MM.1S (cell line): ENCODE measurements at regions not wholly inside any gene's neighbourhood (a gene's known extent, or its start where the extent isn't known, plus 50 kb on each side); places are given as distances from the start of the nearest gene placed in this dataset.

Source experiments
- CTCF ChIP-seq: fragments of 300-600 bp; sonication (generic); IDR thresholded peaks from 2 replicates; pipeline ENCODE4 v1.5.1; 2016; ENCODE audit warnings: antibody characterized with exemption, low read length, mixed read lengths
- EZH2 ChIP-seq: fragments of 300-600 bp; sonication (generic); optimal IDR thresholded peaks from 2 replicates; pipeline ENCODE3; 2017; ENCODE audit warnings: low read depth, mild to moderate bottlenecking, antibody characterized with exemption, low read length, mixed read lengths

DNA sequence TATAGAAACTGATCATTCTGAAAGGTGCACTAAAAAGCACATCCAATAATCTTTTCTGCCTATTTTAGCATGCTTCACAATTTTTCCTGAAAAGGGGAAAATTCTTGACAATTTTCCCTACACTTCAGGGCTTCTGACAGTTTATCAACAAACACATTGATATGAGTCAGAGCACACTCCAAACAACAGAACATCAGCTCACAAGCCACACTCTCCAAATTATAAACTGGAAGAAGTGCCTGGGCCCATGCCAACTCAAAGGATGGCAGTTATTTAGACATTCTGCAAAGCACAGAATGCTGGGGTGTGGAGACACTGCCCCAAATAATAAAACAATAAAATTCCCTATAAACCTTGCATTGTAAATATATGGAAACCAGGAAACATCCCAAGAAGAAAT is 90.8 kb downstream of the ELAPOR2 start:
- TF ChIP-seq CTCF, result no peak
- TF ChIP-seq EZH2, result no peak
